GM18861 (cell line): ENCODE measurements at regions not wholly inside any gene's neighbourhood (a gene's known extent, or its start where the extent isn't known, plus 50 kb on each side); places are given as distances from the start of the nearest gene placed in this dataset.
A peak's percentile ranks its signal among the peaks of the same experiment; 100 is the strongest.
"Not testable (repeated sequence)": the region's sequence is repeated elsewhere in the genome, so short reads cannot be mapped to it uniquely, and the experiment has no call there.

Experiments
- ATAC-seq: cut with Tn5 transposase; IDR thresholded peaks from one replicate; pipeline ENCODE4 v1.9.1; 2021; ENCODE audit not compliant: unreplicated experiment

- no peak for ATAC-seq
Observed at GRCh38 chr13:42396901-42397655, 125.1 kb downstream of the AKAP11 start.

GRCh38 chr13:42398533-42398932, 126.6 kb downstream of the AKAP11 start:
- ATAC-seq: no peak

GRCh38 chr13:42400188-42400833, 128.4 kb downstream of the AKAP11 start:
- ATAC-seq: no peak

- ATAC-seq: peak; percentile 21
Observed at GRCh38 chr13:42401376-42401775, 129.4 kb downstream of the AKAP11 start.

GRCh38 chr13:42405665-42406390, 133.9 kb downstream of the AKAP11 start:
- ATAC-seq: peak; percentile 65

GRCh38 chr13:42409075-42409474, 137.1 kb downstream of the AKAP11 start:
- ATAC-seq: no peak

GRCh38 chr13:42409551-42409950, 137.6 kb downstream of the AKAP11 start:
- ATAC-seq: no peak

GRCh38 chr13:42412812-42413483, 141.0 kb downstream of the AKAP11 start:
- peak; percentile 40 for ATAC-seq

GRCh38 chr13:42413484-42413815, 141.5 kb downstream of the AKAP11 start:
- ATAC-seq: no peak

- no peak for ATAC-seq
Observed at GRCh38 chr13:42417626-42418025, 145.7 kb downstream of the AKAP11 start.

- ATAC-seq: no peak
Observed at GRCh38 chr13:42418184-42418583, 146.2 kb downstream of the AKAP11 start.

- ATAC-seq: peak; percentile 69
Observed at GRCh38 chr13:42420304-42420703, 148.4 kb downstream of the AKAP11 start.

- ATAC-seq: no peak
Observed at GRCh38 chr13:42422681-42423080, 150.7 kb downstream of the AKAP11 start.

- ATAC-seq: no peak
Observed at GRCh38 chr13:42424182-42424581, 149.8 kb upstream of the TNFSF11 start.

GRCh38 chr13:42445354-42445753, 128.6 kb upstream of the TNFSF11 start:
- ATAC-seq: no peak

GRCh38 chr13:42446597-42446996, 127.4 kb upstream of the TNFSF11 start:
- not testable (repeated sequence) for ATAC-seq

GRCh38 chr13:42453091-42453645, 120.8 kb upstream of the TNFSF11 start:
- no peak for ATAC-seq

- no peak for ATAC-seq
Observed at GRCh38 chr13:42454749-42455148, 119.2 kb upstream of the TNFSF11 start.

- ATAC-seq: no peak
Observed at GRCh38 chr13:42458193-42458592, 115.8 kb upstream of the TNFSF11 start.

GRCh38 chr13:42466123-42466522, 107.8 kb upstream of the TNFSF11 start:
- no peak for ATAC-seq

GRCh38 chr13:42466609-42467008, 107.3 kb upstream of the TNFSF11 start:
- ATAC-seq: no peak
